GM12865 (cell line): ENCODE measurements at regions not wholly inside any gene's neighbourhood (a gene's known extent, or its start where the extent isn't known, plus 50 kb on each side); places are given as distances from the start of the nearest gene placed in this dataset.

Experiments used
- DNase-seq: peaks from one replicate; pipeline ENCODE4 v3.0.0; 2010; ENCODE audit warnings: low read depth
- H3K4me3 ChIP-seq: 2 replicates; pipeline ENCODE4 v1.5.1; 2011; ENCODE audit warnings: mild to moderate bottlenecking, low read depth, low read length, control low read depth
- CTCF ChIP-seq: IDR thresholded peaks from 2 replicates; pipeline ENCODE4 v1.5.1; 2011; ENCODE audit warnings: low read length, control low read depth, low read depth, inconsistent platforms; ENCODE audit not compliant: insufficient read depth; ENCODE audit errors: missing control alignments

- DNase-seq = no peak
- TF ChIP-seq CTCF = no peak
- no peak overlapping the region for H3K4me3 ChIP-seq
These were observed 86.2 kb downstream of the TSPAN8 start for GRCh38 chr12:71071536-71072097.

- no peak for TF ChIP-seq CTCF
- no peak overlapping the region for H3K4me3 ChIP-seq
- no peak for DNase-seq
These were observed 87.2 kb downstream of the TSPAN8 start for GRCh38 chr12:71070416-71071128.

DNA sequence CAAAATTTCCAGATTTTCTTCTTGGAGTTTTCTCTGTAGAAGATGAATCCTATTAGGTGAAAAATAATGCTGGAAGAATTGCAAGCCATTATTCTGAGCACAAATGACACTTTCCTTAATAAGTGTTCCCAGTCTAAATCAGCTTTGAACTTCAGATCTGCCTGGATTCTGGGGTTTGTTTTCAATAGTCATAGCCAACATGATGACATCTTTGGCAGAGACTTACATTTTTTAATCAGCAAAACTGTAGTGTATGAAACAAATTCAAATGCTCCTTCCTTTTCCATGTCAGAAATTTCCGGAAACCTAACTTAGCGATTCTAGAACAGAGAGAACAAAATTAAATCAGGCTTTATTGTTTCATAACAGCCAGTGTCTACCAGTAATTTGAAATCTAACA lies 88.5 kb downstream of the TSPAN8 start:
- no peak overlapping the region for H3K4me3 ChIP-seq
- no peak for TF ChIP-seq CTCF
- DNase-seq = no peak

GRCh38 chr12:71063087-71063486 lies 94.7 kb downstream of the TSPAN8 start:
- TF ChIP-seq CTCF = no peak
- H3K4me3 ChIP-seq = no peak overlapping the region
- DNase-seq = no peak

DNA sequence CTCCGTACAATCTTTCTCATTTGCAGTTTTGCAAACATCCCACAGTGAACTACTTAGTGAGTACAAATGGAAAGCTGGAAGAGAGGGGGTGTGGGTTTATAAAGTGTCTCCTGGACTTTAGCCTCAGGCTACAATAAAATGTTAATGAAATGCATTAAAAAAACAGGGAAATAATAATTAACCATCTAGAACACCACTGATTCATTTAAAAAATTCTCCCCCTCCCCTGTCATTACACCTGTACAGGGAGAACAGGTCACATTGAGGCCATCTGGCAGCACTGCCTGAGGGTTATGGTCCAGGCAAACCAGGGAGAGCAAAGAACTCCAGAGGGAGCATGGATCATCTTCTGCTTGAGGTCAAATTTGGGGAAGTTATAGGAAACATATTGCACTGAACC lies 96.3 kb downstream of the TSPAN8 start:
- no peak for TF ChIP-seq CTCF
- DNase-seq = no peak
- H3K4me3 ChIP-seq = no peak overlapping the region

GRCh38 chr12:71060426-71060825 lies 97.4 kb downstream of the TSPAN8 start:
- H3K4me3 ChIP-seq = no peak overlapping the region
- no peak for DNase-seq
- no peak for TF ChIP-seq CTCF

GRCh38 chr12:71057330-71057729 lies 100.5 kb downstream of the TSPAN8 start:
- no peak overlapping the region for H3K4me3 ChIP-seq
- no peak for DNase-seq
- no peak for TF ChIP-seq CTCF
